Cardiac fibroblast (primary cell): ENCODE measurements at regions not wholly inside any gene's neighbourhood (a gene's known extent, or its start where the extent isn't known, plus 50 kb on each side); places are given as distances from the start of the nearest gene placed in this dataset.

Source experiments
- DNase-seq, 2 donors: peaks; one replicate each; pipeline versions ENCODE4 v3.0.0 to v3.0.0-alpha.2; 2010; ENCODE audit warnings: low read depth in 2 of 2
- H3K4me3 ChIP-seq, 2 donors: replicated peaks in 1 of 2; 1 replicate in 1 of 2; 2 replicates in 1 of 2; pipeline ENCODE4 v1.5.1; 2011; ENCODE audit warnings: low read depth in 2 of 2, low read length in 2 of 2, mild to moderate bottlenecking in 2 of 2, moderate library complexity in 1 of 2
- CTCF ChIP-seq: IDR thresholded peaks from one replicate; pipeline ENCODE4 v1.5.1; 2011; ENCODE audit warnings: low read depth, mild to moderate bottlenecking, low read length, inconsistent platforms

- no peak for TF ChIP-seq CTCF
- no peak for DNase-seq
- no peak overlapping the region for H3K4me3 ChIP-seq
These were observed 267.9 kb downstream of the DLL1 start for GRCh38 chr6:170022827-170023619.

- no peak for DNase-seq
- H3K4me3 ChIP-seq = no peak overlapping the region
- TF ChIP-seq CTCF = no peak
These were observed 268.6 kb downstream of the DLL1 start for GRCh38 chr6:170022291-170022722.

GRCh38 chr6:170021579-170021978 is 269.3 kb downstream of the DLL1 start:
- no peak for DNase-seq

GRCh38 chr6:170019818-170020583 is 268.6 kb downstream of the ERMARD start:
- H3K4me3 ChIP-seq = no peak overlapping the region
- TF ChIP-seq CTCF = no peak
- no peak for DNase-seq

More at GRCh38 chr6:170021579-170021978, 269.3 kb downstream of the DLL1 start:
- no peak for TF ChIP-seq CTCF
- H3K4me3 ChIP-seq = no peak overlapping the region

- H3K4me3 ChIP-seq = no peak overlapping the region
- no peak for DNase-seq
- no peak for TF ChIP-seq CTCF
These were observed 267.8 kb downstream of the ERMARD start for GRCh38 chr6:170018936-170019817.

GRCh38 chr6:170018422-170018935 is 267.1 kb downstream of the ERMARD start:
- DNase-seq = no peak
- H3K4me3 ChIP-seq = no peak overlapping the region
- TF ChIP-seq CTCF = no peak
